Fibroblast of the aortic adventitia (primary cell): ENCODE measurements at regions not wholly inside any gene's neighbourhood (a gene's known extent, or its start where the extent isn't known, plus 50 kb on each side); places are given as distances from the start of the nearest gene placed in this dataset.
"Not testable (repeated sequence)": the region's sequence is repeated elsewhere in the genome, so short reads cannot be mapped to it uniquely, and the experiment has no call there.

Experiments
- DNase-seq: peaks from one replicate; pipeline ENCODE4 v3.0.0-alpha.2; 2010; ENCODE audit warnings: low read depth
- H3K4me3 ChIP-seq: 2 replicates; pipeline ENCODE4 v1.5.1; 2011; ENCODE audit warnings: low read depth, mild to moderate bottlenecking, control low read depth, low read length, moderate library complexity
- CTCF ChIP-seq: IDR thresholded peaks from 2 replicates; pipeline ENCODE4 v1.5.1; 2011; ENCODE audit warnings: mild to moderate bottlenecking, low read length, control low read depth, inconsistent platforms; ENCODE audit not compliant: insufficient read depth

GRCh38 chr4:128686032-128686465, 123.5 kb upstream of the JADE1 start:
- peak; percentile 45 for DNase-seq
- TF ChIP-seq CTCF = no peak
- no peak overlapping the region for H3K4me3 ChIP-seq

GRCh38 chr4:128684016-128684415, 125.5 kb upstream of the JADE1 start:
- TF ChIP-seq CTCF = no peak
- DNase-seq = no peak
- H3K4me3 ChIP-seq = no peak overlapping the region

- no peak for DNase-seq
- H3K4me3 ChIP-seq = no peak overlapping the region
- no peak for TF ChIP-seq CTCF
These were observed 126.4 kb upstream of the JADE1 start for GRCh38 chr4:128682942-128683666.

- no peak for DNase-seq
- no peak overlapping the region for H3K4me3 ChIP-seq
- TF ChIP-seq CTCF = no peak
These were observed 133.4 kb upstream of the JADE1 start for GRCh38 chr4:128676095-128676494.

GRCh38 chr4:128675083-128675482, 134.4 kb upstream of the JADE1 start:
- DNase-seq = peak; percentile 65
- TF ChIP-seq CTCF = no peak
- H3K4me3 ChIP-seq = no peak overlapping the region

GRCh38 chr4:128673159-128673558, 136.3 kb upstream of the JADE1 start:
- H3K4me3 ChIP-seq, DNase-seq: not testable (repeated sequence)

GRCh38 chr4:128672596-128672995, 136.9 kb upstream of the JADE1 start:
- not testable (repeated sequence) for DNase-seq

GRCh38 chr4:128670513-128670912, 139.0 kb upstream of the JADE1 start:
- no peak overlapping the region for H3K4me3 ChIP-seq
- DNase-seq = no peak
- no peak for TF ChIP-seq CTCF

More at GRCh38 chr4:128672596-128672995, 136.9 kb upstream of the JADE1 start:
- H3K4me3 ChIP-seq = not testable (repeated sequence)
